IMR-90 (cell line): ENCODE measurements at regions not wholly inside any gene's neighbourhood (a gene's known extent, or its start where the extent isn't known, plus 50 kb on each side); places are given as distances from the start of the nearest gene placed in this dataset.

ENCODE experiments used
- ATAC-seq: fragments of 200-7000 bp; cut with Tn5 transposase; 2 replicates; pipeline ENCODE4 v1.9.1; 2020; ENCODE audit warnings: low read depth, mild to moderate bottlenecking, moderate library complexity
- BruUV-seq: library from RNA; stranded (reverse); fragments of 400-500 nt; replicated peaks from 2 replicates; lab custom pipeline; 2021; lab: Mats Ljungman, UMichigan
- CTCF ChIA-PET: fragments of 300-600 bp; formaldehyde crosslinking; extraction: SDS; loops from one replicate; lab custom pipeline; 2021; ENCODE audit warnings: antibody characterized with exemption; lab: Yijun Ruan, JAX
- POLR2A ChIA-PET: fragments of 300-600 bp; sonication (Branson Sonifier 250); formaldehyde crosslinking; loops from one replicate; lab custom pipeline; 2022; ENCODE audit warnings: antibody characterized with exemption; ENCODE audit not compliant: unreplicated experiment; lab: Charles Lee
- DNase-seq: peaks from one replicate; pipeline ENCODE4 v3.0.0; 2013
- H2AFZ ChIP-seq: replicated peaks from 2 replicates; pipeline ENCODE3; 2013; ENCODE audit warnings: low read length, mild to moderate bottlenecking; ENCODE audit not compliant: poor library complexity
- H2AK5ac ChIP-seq: 2 replicates; pipeline ENCODE4 v1.6.1; 2013; ENCODE audit warnings: low read depth, low read length, inconsistent platforms
- H2AK9ac ChIP-seq: replicated peaks from 2 replicates; pipeline ENCODE3; 2013; ENCODE audit warnings: mild to moderate bottlenecking, low read depth, low read length, moderate library complexity; ENCODE audit not compliant: poor library complexity
- H2BK120ac ChIP-seq: 2 replicates; pipeline ENCODE4 v1.6.1; 2013; ENCODE audit warnings: low read depth, low read length, inconsistent platforms
- H2BK15ac ChIP-seq: 3 replicates; pipeline ENCODE4 v1.6.1; 2013; ENCODE audit warnings: low read depth, low read length, inconsistent platforms
- H2BK20ac ChIP-seq: 2 replicates; pipeline ENCODE4 v1.6.1; 2013; ENCODE audit warnings: low read depth, mild to moderate bottlenecking, inconsistent platforms, low read length, moderate library complexity
- H2BK5ac ChIP-seq: 2 replicates; pipeline ENCODE4 v1.6.1; 2013; ENCODE audit warnings: mild to moderate bottlenecking, low read depth, low read length, inconsistent platforms; ENCODE audit not compliant: poor library complexity, severe bottlenecking
- H3K14ac ChIP-seq: replicated peaks from 2 replicates; pipeline ENCODE4 v1.6.1; 2013; ENCODE audit warnings: low read depth, low read length, inconsistent platforms
- H3K18ac ChIP-seq: 2 replicates; pipeline ENCODE4 v1.6.1; 2013; ENCODE audit warnings: low read depth, low read length, control low read depth
- H3K23ac ChIP-seq: 2 replicates; pipeline ENCODE4 v1.6.1; 2013; ENCODE audit warnings: low read depth, low read length, inconsistent platforms
- H3K27ac ChIP-seq: 2 replicates; pipeline ENCODE4 v1.5.1; 2013; ENCODE audit warnings: mild to moderate bottlenecking, control low read depth, low read length; ENCODE audit not compliant: insufficient read depth
- H3K27me3 ChIP-seq: 2 replicates; pipeline ENCODE4 v1.6.1; 2013; ENCODE audit warnings: low read length; ENCODE audit not compliant: control insufficient read depth, insufficient read depth
- H3K36me3 ChIP-seq: 2 replicates; pipeline ENCODE4 v1.6.1; 2013; ENCODE audit warnings: low read length, mixed read lengths; ENCODE audit not compliant: control insufficient read depth, insufficient read depth
- H3K4ac ChIP-seq: 2 replicates; pipeline ENCODE4 v1.6.1; 2013; ENCODE audit warnings: low read depth, low read length, inconsistent platforms
- H3K4me1 ChIP-seq: 2 replicates; pipeline ENCODE4 v1.6.1; 2013; ENCODE audit warnings: low read length, mixed read lengths; ENCODE audit not compliant: control insufficient read depth, insufficient read depth
- H3K4me2 ChIP-seq: 2 replicates; pipeline ENCODE4 v1.6.1; 2013; ENCODE audit warnings: low read depth, mild to moderate bottlenecking, control low read depth, low read length, moderate library complexity
- H3K4me3 ChIP-seq: 2 replicates; pipeline ENCODE4 v1.5.1; 2013; ENCODE audit warnings: low read depth, mild to moderate bottlenecking, control low read depth, low read length, moderate library complexity; ENCODE audit not compliant: insufficient read depth
- H3K56ac ChIP-seq: 2 replicates; pipeline ENCODE4 v1.6.1; 2013; ENCODE audit warnings: low read length, inconsistent platforms; ENCODE audit not compliant: insufficient read depth; ENCODE audit errors: extremely low read depth
- H3K79me1 ChIP-seq, 2 experiments: 2 replicates each; pipeline ENCODE4 v1.6.1; 2013; ENCODE audit warnings: low read length in 2 of 2, inconsistent platforms in 1 of 2, low read depth in 1 of 2
- H3K9ac ChIP-seq: 2 replicates; pipeline ENCODE4 v1.6.1; 2013; ENCODE audit warnings: low read depth, low read length, control low read depth
- H3K9me1 ChIP-seq: 2 replicates; pipeline ENCODE4 v1.6.1; 2013; ENCODE audit warnings: low read length, inconsistent platforms; ENCODE audit not compliant: insufficient read depth
- H3K9me3 ChIP-seq: 2 replicates; pipeline ENCODE4 v1.6.1; 2013; ENCODE audit warnings: low read length; ENCODE audit not compliant: control insufficient read depth, insufficient read depth
- H4K20me1 ChIP-seq: 2 replicates; pipeline ENCODE4 v1.6.1; 2013; ENCODE audit warnings: low read length, inconsistent platforms; ENCODE audit not compliant: insufficient read depth
- H4K5ac ChIP-seq: 2 replicates; pipeline ENCODE4 v1.6.1; 2013; ENCODE audit warnings: mild to moderate bottlenecking, low read depth, low read length, control low read depth
- H4K8ac ChIP-seq, 2 experiments: 2 replicates each; pipeline ENCODE4 v1.6.1; 2013; ENCODE audit warnings: low read depth in 2 of 2, low read length in 2 of 2, control low read depth in 1 of 2, inconsistent platforms in 1 of 2
- H4K91ac ChIP-seq: 2 replicates; pipeline ENCODE4 v1.6.1; 2013; ENCODE audit warnings: low read depth, low read length, inconsistent platforms; ENCODE audit not compliant: insufficient read depth
- BHLHE40 ChIP-seq: fragments of 150-350 bp; IDR thresholded peaks from 2 replicates; pipeline ENCODE4 v1.6.1; 2016; ENCODE audit warnings: mild to moderate bottlenecking, low read depth, low read length
- CEBPB ChIP-seq: IDR thresholded peaks from 2 replicates; pipeline ENCODE4 v1.6.1; 2012; ENCODE audit warnings: low read depth, low read length, improper control_type of control experiment
- CHD1 ChIP-seq: IDR thresholded peaks from 2 replicates; pipeline ENCODE4 v1.6.1; 2012; ENCODE audit warnings: low read depth, low read length, improper control_type of control experiment
- CTCF ChIP-seq: conservative IDR thresholded peaks from 2 replicates; pipeline ENCODE4 v1.5.1; 2012; ENCODE audit warnings: mild to moderate bottlenecking, low read depth, low read length, improper control_type of control experiment
- FOS ChIP-seq: fragments of 150-350 bp; IDR thresholded peaks from 2 replicates; pipeline ENCODE4 v1.6.1; 2016; ENCODE audit warnings: low read depth, low read length
- MAFK ChIP-seq: IDR thresholded peaks from 2 replicates; pipeline ENCODE4 v1.6.1; 2012; ENCODE audit warnings: low read depth, low read length, improper control_type of control experiment
- MXI1 ChIP-seq: IDR thresholded peaks from 2 replicates; pipeline ENCODE4 v1.6.1; 2012; ENCODE audit warnings: low read depth, mild to moderate bottlenecking, low read length, moderate library complexity, borderline replicate concordance
- POLR2A ChIP-seq: IDR thresholded peaks from 2 replicates; pipeline ENCODE4 v1.6.1; 2012; ENCODE audit warnings: mild to moderate bottlenecking, low read depth, low read length
- RAD21 ChIP-seq: IDR thresholded peaks from 2 replicates; pipeline ENCODE4 v1.6.1; 2012; ENCODE audit warnings: low read length, improper control_type of control experiment
- RCOR1 ChIP-seq: IDR thresholded peaks from 2 replicates; pipeline ENCODE4 v1.6.1; 2012; ENCODE audit warnings: mild to moderate bottlenecking, low read length, improper control_type of control experiment; ENCODE audit not compliant: insufficient replicate concordance
- SMC3 ChIP-seq: fragments of 150-350 bp; IDR thresholded peaks from 2 replicates; pipeline ENCODE4 v1.6.1; 2016; ENCODE audit warnings: low read depth, mild to moderate bottlenecking, antibody characterized with exemption, low read length, moderate library complexity
- dilution Hi-C: fragments of 300-500 bp; cut with HindIII; formaldehyde crosslinking; loops from one replicate; pipeline ENCODE4 v1.14.3; 2018; ENCODE audit warnings: low sequenced_read_pairs; ENCODE audit not compliant: unreplicated experiment
- in situ Hi-C: fragments of 300-500 bp; cut with MboI; formaldehyde crosslinking; loops from 3 replicates; pipeline ENCODE4 v1.14.3; 2019; ENCODE audit warnings: low sequenced_read_pairs, inconsistent platforms, mixed read lengths
- intact Hi-C: fragments of 100-400 bp; cut with micrococcal nuclease; formaldehyde crosslinking; loops from 2 replicates; pipeline ENCODE4 v1.10.0; 2022

GRCh38 chr2:221229099-221229498 is 343.0 kb downstream of the EPHA4 start:
- in situ Hi-C loops = no loop called here

More at GRCh38 chr2:221229099-221229498, 343.0 kb downstream of the EPHA4 start:
- H2AK5ac ChIP-seq = no peak overlapping the region
- TF ChIP-seq CTCF (no peak), MAFK (no peak), POLR2A (no peak), MXI1 (no peak), BHLHE40 (no peak), CHD1 (no peak), RCOR1 (no peak), FOS (no peak), RAD21 (no peak), SMC3 (no peak), CEBPB (no peak)
- H3K9me3 ChIP-seq = no peaks in the 10 kb centered on the region
- ChIA-PET CTCF (no interaction called here), POLR2A (no interaction called here)
- H4K5ac ChIP-seq = no peak overlapping the region
- H3K36me3 ChIP-seq = no peaks in the 10 kb centered on the region
- H2BK20ac ChIP-seq = no peak overlapping the region
- H2BK5ac ChIP-seq = no peak overlapping the region
- H3K4me2 ChIP-seq = no peak overlapping the region
- no peak overlapping the region for H3K4me3 ChIP-seq
- DNase-seq = no peak
- H3K4me1 ChIP-seq = no peaks in the 10 kb centered on the region
- no peak overlapping the region for H3K18ac ChIP-seq
- H2BK120ac ChIP-seq = no peak overlapping the region
- H3K23ac ChIP-seq = no peak overlapping the region
- ATAC-seq = no peak
- H2AK9ac ChIP-seq = no peak overlapping the region
- dilution Hi-C loops (no loop called here), intact Hi-C loops (loop anchor here (2.0 kb wide), 1 partner anchor 18 kb away; no protein-coding TSS in a partner anchor)
- H2BK15ac ChIP-seq = no peak overlapping the region
- no peaks in the 10 kb centered on the region for H3K79me1 ChIP-seq
- no peak overlapping the region for H2AFZ ChIP-seq
- H3K14ac ChIP-seq = no peak overlapping the region
- BruUV-seq = no TSS peak
- no peak overlapping the region for H4K91ac ChIP-seq
- no peaks in the 10 kb centered on the region for H4K20me1 ChIP-seq
- H3K27me3 ChIP-seq = no peaks in the 10 kb centered on the region
- H3K56ac ChIP-seq = no peak overlapping the region
- H3K27ac ChIP-seq = no peak overlapping the region
- no peak overlapping the region for H4K8ac ChIP-seq
- no peaks in the 10 kb centered on the region for H3K9me1 ChIP-seq
- no peak overlapping the region for H3K9ac ChIP-seq
- no peak overlapping the region for H3K4ac ChIP-seq
